Naive thymus-derived CD8-positive, alpha-beta T cell (primary cell): ENCODE measurements at regions not wholly inside any gene's neighbourhood (a gene's known extent, or its start where the extent isn't known, plus 50 kb on each side); places are given as distances from the start of the nearest gene placed in this dataset.
"Not testable (repeated sequence)": the region's sequence is repeated elsewhere in the genome, so short reads cannot be mapped to it uniquely, and the experiment has no call there.

Source experiments
- ATAC-seq, 2 donors: fragments of 150-1000 bp; cut with Tn5 transposase in 1 of 2; sonication (Bioruptor Pico), chemical (Tn5 transposase) in 1 of 2; 1 replicate in 1 of 2; 2 replicates in 1 of 2; pipeline ENCODE4 v1.10.0; 2021; ENCODE audit warnings: mild to moderate bottlenecking in 2 of 2, moderate library complexity in 2 of 2
- POLR2A ChIA-PET: fragments of 350-600 bp; sonication (Branson Sonifier 250); formaldehyde crosslinking; loops from one replicate; lab custom pipeline; 2021; ENCODE audit warnings: antibody characterized with exemption; lab: Charles Lee
- DNase-seq, 10 donors: peaks; one replicate each; pipeline versions ENCODE4 v3.0.0 to v3.0.0-alpha.2; 2020 to 2022
- H3K27ac Mint-ChIP-seq, 10 donors: one replicate each; pipeline ENCODE4 v1.8.0; 2020 to 2022; ENCODE audit warnings: mild to moderate bottlenecking in 10 of 10, mixed read lengths in 10 of 10, moderate library complexity in 4 of 10, inconsistent platforms in 1 of 10
- H3K27me3 Mint-ChIP-seq, 5 donors: one replicate each; pipeline ENCODE4 v1.8.0; 2021 to 2022; ENCODE audit warnings: mixed read lengths in 5 of 5
- H3K36me3 Mint-ChIP-seq, 3 donors: one replicate each; pipeline ENCODE4 v1.8.0; 2020 to 2022; ENCODE audit warnings: mixed read lengths in 3 of 3, mild to moderate bottlenecking in 2 of 3, inconsistent platforms in 1 of 3
- H3K4me1 Mint-ChIP-seq, 4 donors: one replicate each; pipeline ENCODE4 v1.8.0; 2021 to 2022; ENCODE audit warnings: mixed read lengths in 4 of 4
- H3K4me3 Mint-ChIP-seq, 10 donors: one replicate each; pipeline ENCODE4 v1.8.0; 2020 to 2022; ENCODE audit warnings: mild to moderate bottlenecking in 10 of 10, mixed read lengths in 10 of 10, moderate library complexity in 6 of 10, inconsistent platforms in 1 of 10
- H3K9me3 Mint-ChIP-seq, 9 donors: one replicate each; pipeline ENCODE4 v1.8.0; 2020 to 2022; ENCODE audit warnings: mixed read lengths in 9 of 9, mild to moderate bottlenecking in 3 of 9, inconsistent platforms in 1 of 9, moderate library complexity in 1 of 9

DNA sequence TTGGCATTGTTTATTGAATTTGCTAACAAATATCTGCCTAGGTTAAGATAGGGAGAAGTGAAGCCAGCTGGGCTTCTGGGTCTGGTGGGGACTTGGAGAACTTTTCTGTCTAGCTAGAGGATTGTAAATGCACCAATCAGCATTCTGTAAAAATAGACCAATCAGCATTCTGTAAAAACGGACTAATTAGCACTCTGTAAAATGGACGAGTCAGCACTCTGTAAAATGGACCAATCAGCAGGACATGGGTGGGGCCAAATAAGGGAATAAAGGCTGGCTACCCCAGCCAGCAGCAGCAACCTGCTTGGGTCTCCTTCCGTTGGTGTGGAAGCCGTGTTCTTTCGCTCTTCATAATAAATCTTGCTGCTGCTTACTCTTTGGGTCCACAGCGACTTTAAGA is 198.4 kb downstream of the MRPS30 start:
- H3K36me3 Mint-ChIP-seq, DNase-seq, H3K27ac Mint-ChIP-seq, ATAC-seq, H3K4me1 Mint-ChIP-seq, H3K27me3 Mint-ChIP-seq, H3K9me3 Mint-ChIP-seq, POLR2A ChIA-PET, H3K4me3 Mint-ChIP-seq: not testable (repeated sequence)

DNA sequence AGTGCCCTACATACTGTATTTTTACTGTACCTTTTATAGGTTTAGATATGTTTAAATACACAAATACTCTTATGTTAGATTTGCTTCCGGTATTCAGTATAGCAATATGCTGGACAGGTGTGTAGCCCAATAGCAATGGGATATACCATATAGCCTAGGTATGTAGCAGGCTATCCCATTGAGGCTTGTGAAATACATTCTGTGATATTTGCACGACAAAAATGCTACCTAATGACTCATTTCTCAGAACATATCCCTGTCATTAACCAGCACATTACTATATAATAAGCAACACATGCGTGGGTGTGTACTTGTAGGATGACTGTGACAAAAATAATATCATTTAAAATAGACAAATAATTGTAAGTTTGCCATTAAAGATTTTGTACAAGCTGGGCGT is 208.8 kb downstream of the MRPS30 start:
- ATAC-seq (no peak), DNase-seq (no peak)
- Mint-ChIP-seq H3K27me3 (no peaks in the 10 kb centered on the region), H3K36me3 (no peaks in the 10 kb centered on the region), H3K4me1 (no peaks in the 10 kb centered on the region), H3K4me3 (no peak overlapping the region), H3K9me3 (peaks cover 0 to 7% (median 2%) of the 10 kb centered on the region in 9 donors), H3K27ac (no peak overlapping the region)
- POLR2A ChIA-PET, result no interaction called here

GRCh38 chr5:45029553-45029952 is 220.8 kb downstream of the MRPS30 start:
- DNase-seq (no peak), ATAC-seq (no peak)
- Mint-ChIP-seq H3K27ac (no peak overlapping the region), H3K27me3 (no peaks in the 10 kb centered on the region), H3K4me1 (no peaks in the 10 kb centered on the region), H3K4me3 (no peak overlapping the region), H3K36me3 (no peaks in the 10 kb centered on the region), H3K9me3 (peaks cover 0 to 18% (median 4%) of the 10 kb centered on the region in 9 donors)
- POLR2A ChIA-PET, result no interaction called here

DNA sequence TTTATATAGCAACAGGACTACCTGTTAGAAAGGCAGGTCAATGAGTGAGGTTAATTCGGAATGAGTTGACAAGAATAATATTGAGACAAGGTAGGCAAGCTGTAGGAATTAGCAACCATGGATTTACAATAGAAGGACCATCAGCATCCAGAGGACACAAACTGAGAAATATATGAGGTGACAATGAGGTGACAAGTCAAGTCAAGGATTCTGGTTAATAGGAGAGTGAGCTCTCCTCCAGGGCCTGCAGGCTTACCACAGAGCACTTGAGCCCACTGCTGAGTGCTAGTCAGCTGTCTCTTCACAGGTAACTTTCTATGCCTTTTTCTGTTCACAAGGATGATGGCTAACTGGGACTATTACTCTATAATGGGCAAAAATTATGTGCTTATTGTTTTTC is 227.2 kb downstream of the MRPS30 start:
- Mint-ChIP-seq H3K27me3 (no peaks in the 10 kb centered on the region), H3K4me1 (no peaks in the 10 kb centered on the region), H3K27ac (no peak overlapping the region), H3K9me3 (no peaks in the 10 kb centered on the region), H3K4me3 (no peak overlapping the region), H3K36me3 (no peaks in the 10 kb centered on the region)
- ATAC-seq (no peak), DNase-seq (no peak)
- POLR2A ChIA-PET, result no interaction called here

DNA sequence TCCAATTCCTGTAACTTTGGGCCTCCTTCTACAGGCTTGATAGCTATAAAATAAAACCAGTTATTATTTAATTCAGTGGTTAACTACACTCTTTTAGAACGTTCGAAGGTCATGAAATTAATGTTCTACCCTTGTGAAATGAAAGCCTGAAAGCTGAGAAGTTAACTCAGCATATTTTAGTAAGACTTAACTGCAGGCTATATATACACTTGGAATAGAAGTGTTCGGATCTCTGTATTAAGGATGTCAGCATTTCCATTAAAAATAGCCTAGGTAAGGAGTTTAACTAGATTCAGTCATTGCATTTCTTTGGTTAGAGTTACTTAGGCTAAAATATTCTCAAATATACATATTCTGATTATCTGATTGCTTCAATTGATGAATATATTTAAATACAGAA is 229.2 kb downstream of the MRPS30 start:
- POLR2A ChIA-PET, result no interaction called here
- no peak overlapping the region for H3K27ac Mint-ChIP-seq
- H3K4me3 Mint-ChIP-seq, result no peak overlapping the region
- DNase-seq (no peak), ATAC-seq (no peak)
- no peaks in the 10 kb centered on the region for H3K9me3 Mint-ChIP-seq
- H3K27me3 Mint-ChIP-seq, result no peaks in the 10 kb centered on the region
- H3K4me1 Mint-ChIP-seq, result no peaks in the 10 kb centered on the region
- H3K36me3 Mint-ChIP-seq, result no peaks in the 10 kb centered on the region

- H3K27me3 Mint-ChIP-seq, result no peaks in the 10 kb centered on the region
- no peak overlapping the region for H3K27ac Mint-ChIP-seq
- H3K4me1 Mint-ChIP-seq, result no peaks in the 10 kb centered on the region
- POLR2A ChIA-PET, result no interaction called here
- no peaks in the 10 kb centered on the region for H3K9me3 Mint-ChIP-seq
- H3K36me3 Mint-ChIP-seq, result no peaks in the 10 kb centered on the region
- no peak for DNase-seq
- no peak for ATAC-seq
- H3K4me3 Mint-ChIP-seq, result no peak overlapping the region
Measured at GRCh38 chr5:45038366-45038987, 229.7 kb downstream of the MRPS30 start.

GRCh38 chr5:45042283-45042682 is 233.5 kb downstream of the MRPS30 start:
- no peak for DNase-seq
- Mint-ChIP-seq H3K4me3 (no peak overlapping the region), H3K36me3 (no peaks in the 10 kb centered on the region), H3K9me3 (peaks cover 0 to 2% (median 0%) of the 10 kb centered on the region in 9 donors), H3K27me3 (no peaks in the 10 kb centered on the region), H3K4me1 (no peaks in the 10 kb centered on the region), H3K27ac (no peak overlapping the region)
- POLR2A ChIA-PET, result no interaction called here
- no peak for ATAC-seq

DNA sequence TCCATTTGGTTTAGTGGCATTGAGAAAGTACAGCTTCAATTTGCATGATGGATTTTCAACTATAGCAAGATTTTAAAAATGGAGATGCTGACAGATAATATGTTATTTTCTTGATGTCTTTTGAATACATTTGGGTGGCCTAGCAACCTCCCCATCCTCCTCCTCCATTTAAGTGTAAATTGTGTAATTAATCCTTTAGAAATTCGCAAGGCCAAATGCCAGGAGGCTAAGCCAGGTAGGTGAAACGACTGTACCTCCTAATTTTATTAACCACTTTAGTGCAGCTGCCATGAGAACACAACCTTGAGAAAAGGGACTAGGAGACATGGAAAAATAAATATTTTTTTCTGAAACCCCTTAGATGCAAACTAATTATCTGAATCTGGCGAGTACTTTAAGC is 248.8 kb downstream of the MRPS30 start:
- H3K36me3 Mint-ChIP-seq, result no peaks in the 10 kb centered on the region
- peaks cover 0 to 5% (median 0%) of the 10 kb centered on the region in 9 donors for H3K9me3 Mint-ChIP-seq
- POLR2A ChIA-PET, result no interaction called here
- ATAC-seq (no peak), DNase-seq (no peak)
- no peak overlapping the region for H3K4me3 Mint-ChIP-seq
- H3K27me3 Mint-ChIP-seq, result no peaks in the 10 kb centered on the region
- H3K27ac Mint-ChIP-seq, result no peak overlapping the region
- no peaks in the 10 kb centered on the region for H3K4me1 Mint-ChIP-seq

- Mint-ChIP-seq H3K27me3 (no peaks in the 10 kb centered on the region), H3K27ac (no peak overlapping the region), H3K4me3 (no peak overlapping the region), H3K36me3 (no peaks in the 10 kb centered on the region), H3K9me3 (peaks cover 0 to 10% (median 1%) of the 10 kb centered on the region in 9 donors), H3K4me1 (no peaks in the 10 kb centered on the region)
- DNase-seq (no peak), ATAC-seq (no peak)
- POLR2A ChIA-PET, result no interaction called here
Measured at GRCh38 chr5:45060724-45061123, 252.0 kb downstream of the MRPS30 start.

DNA sequence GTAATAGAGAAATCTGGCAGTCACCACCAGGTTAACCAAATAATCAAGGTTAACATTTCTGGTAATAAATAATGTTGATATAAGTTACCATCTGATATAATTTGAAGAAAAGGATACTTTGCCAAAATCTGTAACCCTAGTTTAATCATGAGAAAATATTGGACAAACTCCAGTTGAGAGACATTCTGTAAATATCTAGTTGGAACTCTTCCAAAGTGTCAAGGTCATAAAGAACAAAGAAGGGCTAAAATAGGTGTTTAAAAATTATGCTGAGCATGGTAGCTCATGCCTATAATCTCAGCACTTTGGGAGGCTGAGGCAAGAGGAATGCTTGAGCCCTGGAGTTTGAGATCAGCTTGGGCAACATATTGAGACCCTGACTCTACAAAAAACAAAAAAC is 253.3 kb downstream of the MRPS30 start:
- peaks cover 0 to 10% (median under 1%) of the 10 kb centered on the region in 9 donors for H3K9me3 Mint-ChIP-seq
- DNase-seq (no peak), ATAC-seq (no peak)
- H3K27me3 Mint-ChIP-seq, result no peaks in the 10 kb centered on the region
- no peak overlapping the region for H3K27ac Mint-ChIP-seq
- POLR2A ChIA-PET, result no interaction called here
- no peaks in the 10 kb centered on the region for H3K4me1 Mint-ChIP-seq
- no peak overlapping the region for H3K4me3 Mint-ChIP-seq
- no peaks in the 10 kb centered on the region for H3K36me3 Mint-ChIP-seq

- H3K27me3 Mint-ChIP-seq, result no peaks in the 10 kb centered on the region
- H3K9me3 Mint-ChIP-seq, result peaks cover 6 to 44% (median 15%) of the 10 kb centered on the region in 9 donors
- no peaks in the 10 kb centered on the region for H3K4me1 Mint-ChIP-seq
- DNase-seq (no peak), ATAC-seq (no peak)
- no peak overlapping the region for H3K4me3 Mint-ChIP-seq
- no peak overlapping the region for H3K27ac Mint-ChIP-seq
- H3K36me3 Mint-ChIP-seq, result peaks cover 0 to 4% (median 2%) of the 10 kb centered on the region in 3 donors
- POLR2A ChIA-PET, result no interaction called here
Measured at GRCh38 chr5:45081082-45081481, 272.3 kb downstream of the MRPS30 start.

DNA sequence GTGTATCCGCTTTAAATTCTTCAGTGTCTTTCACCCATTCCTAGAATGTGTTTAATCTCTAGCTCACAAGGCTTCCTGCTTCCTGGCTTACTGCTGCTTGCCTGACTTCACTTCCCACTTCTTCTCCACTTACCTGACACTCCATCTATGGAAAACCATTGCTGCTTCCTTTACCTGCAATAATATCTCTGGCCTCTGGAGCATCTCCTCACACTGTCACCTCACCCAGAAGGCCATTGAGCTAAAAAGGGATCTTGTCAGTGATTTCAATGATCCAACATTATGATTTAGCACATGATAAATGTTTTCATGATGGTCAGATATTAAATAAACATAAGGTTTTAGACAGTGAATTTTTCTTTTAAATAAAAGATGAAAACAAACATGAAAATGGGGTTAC is 281.1 kb downstream of the MRPS30 start:
- peaks cover 0 to 2% (median 0%) of the 10 kb centered on the region in 3 donors for H3K36me3 Mint-ChIP-seq
- no peaks in the 10 kb centered on the region for H3K27me3 Mint-ChIP-seq
- no peak overlapping the region for H3K27ac Mint-ChIP-seq
- no peaks in the 10 kb centered on the region for H3K4me1 Mint-ChIP-seq
- ATAC-seq, result no peak
- peaks cover 2 to 35% (median 12%) of the 10 kb centered on the region in 9 donors for H3K9me3 Mint-ChIP-seq
- no peak overlapping the region for H3K4me3 Mint-ChIP-seq
- POLR2A ChIA-PET, result no interaction called here
- no peak for DNase-seq

DNA sequence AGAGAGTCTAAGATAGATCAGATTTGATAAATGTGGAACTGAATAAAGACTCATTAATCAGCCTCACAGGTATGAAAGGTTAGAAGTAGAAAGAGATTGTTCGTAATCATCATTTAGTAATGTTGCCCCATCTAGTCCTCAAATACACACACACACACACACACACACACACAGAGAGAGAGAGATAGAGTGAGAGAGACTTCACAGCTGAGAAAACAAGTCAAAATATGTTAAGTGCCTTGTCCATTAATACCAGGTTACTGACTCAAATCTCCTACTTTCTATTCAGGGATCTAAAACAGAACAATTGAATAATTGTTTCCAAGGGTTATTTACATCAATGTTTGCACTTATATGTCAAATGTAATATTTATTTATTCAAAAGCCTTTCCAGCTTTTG is 284.6 kb downstream of the MRPS30 start:
- H3K27me3 Mint-ChIP-seq, result no peaks in the 10 kb centered on the region
- H3K36me3 Mint-ChIP-seq, result no peaks in the 10 kb centered on the region
- H3K9me3 Mint-ChIP-seq, result peaks cover 0 to 28% (median 0%) of the 10 kb centered on the region in 9 donors
- H3K27ac Mint-ChIP-seq, result no peak overlapping the region
- no peak for DNase-seq
- POLR2A ChIA-PET, result no interaction called here
- no peak overlapping the region for H3K4me3 Mint-ChIP-seq
- no peak for ATAC-seq
- H3K4me1 Mint-ChIP-seq, result no peaks in the 10 kb centered on the region

- ATAC-seq, result no peak
Measured at GRCh38 chr5:45094876-45095440, 286.2 kb downstream of the MRPS30 start.

More at GRCh38 chr5:45094876-45095440, 286.2 kb downstream of the MRPS30 start:
- Mint-ChIP-seq H3K27me3 (no peaks in the 10 kb centered on the region), H3K4me3 (no peak overlapping the region), H3K4me1 (no peaks in the 10 kb centered on the region), H3K27ac (no peak overlapping the region), H3K36me3 (no peaks in the 10 kb centered on the region), H3K9me3 (peaks cover 0 to 26% (median 0%) of the 10 kb centered on the region in 9 donors)
- POLR2A ChIA-PET, result no interaction called here
- DNase-seq, result no peak
